B cell (primary cell): ENCODE measurements at regions not wholly inside any gene's neighbourhood (a gene's known extent, or its start where the extent isn't known, plus 50 kb on each side); places are given as distances from the start of the nearest gene placed in this dataset.

Experiments
- EZH2 ChIP-seq: IDR thresholded peaks from 2 replicates; pipeline ENCODE4 v1.6.1; 2012; ENCODE audit warnings: borderline replicate concordance, low read depth, mild to moderate bottlenecking, moderate library complexity, low read length; ENCODE audit not compliant: insufficient read depth, poor library complexity, severe bottlenecking
- TF ChIP-seq, protein P1 (sequence below): fragments of 200-600 bp; IDR thresholded peaks from one replicate; pipeline ENCODE4 v1.8.0; 2022; ENCODE audit warnings: antibody characterized with exemption, mild to moderate bottlenecking

GRCh38 chr4:100900134-100900533 lies 382.3 kb upstream of the EMCN start:
- no peak for TF ChIP-seq EZH2
- TF ChIP-seq, protein P1, sequence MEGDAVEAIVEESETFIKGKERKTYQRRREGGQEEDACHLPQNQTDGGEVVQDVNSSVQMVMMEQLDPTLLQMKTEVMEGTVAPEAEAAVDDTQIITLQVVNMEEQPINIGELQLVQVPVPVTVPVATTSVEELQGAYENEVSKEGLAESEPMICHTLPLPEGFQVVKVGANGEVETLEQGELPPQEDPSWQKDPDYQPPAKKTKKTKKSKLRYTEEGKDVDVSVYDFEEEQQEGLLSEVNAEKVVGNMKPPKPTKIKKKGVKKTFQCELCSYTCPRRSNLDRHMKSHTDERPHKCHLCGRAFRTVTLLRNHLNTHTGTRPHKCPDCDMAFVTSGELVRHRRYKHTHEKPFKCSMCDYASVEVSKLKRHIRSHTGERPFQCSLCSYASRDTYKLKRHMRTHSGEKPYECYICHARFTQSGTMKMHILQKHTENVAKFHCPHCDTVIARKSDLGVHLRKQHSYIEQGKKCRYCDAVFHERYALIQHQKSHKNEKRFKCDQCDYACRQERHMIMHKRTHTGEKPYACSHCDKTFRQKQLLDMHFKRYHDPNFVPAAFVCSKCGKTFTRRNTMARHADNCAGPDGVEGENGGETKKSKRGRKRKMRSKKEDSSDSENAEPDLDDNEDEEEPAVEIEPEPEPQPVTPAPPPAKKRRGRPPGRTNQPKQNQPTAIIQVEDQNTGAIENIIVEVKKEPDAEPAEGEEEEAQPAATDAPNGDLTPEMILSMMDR, result no peak
